NCI-H345 (cell line): ENCODE measurements at regions not wholly inside any gene's neighbourhood (a gene's known extent, or its start where the extent isn't known, plus 50 kb on each side); places are given as distances from the start of the nearest gene placed in this dataset.
"Not testable (repeated sequence)": the region's sequence is repeated elsewhere in the genome, so short reads cannot be mapped to it uniquely, and the experiment has no call there.

Experiments
- DNase-seq: peaks from one replicate; lab custom pipeline; 2025; lab: John Stamatoyannopoulos, UW

- DNase-seq, result no peak
Observed at GRCh38 chr14:77985211-77985615, 185.0 kb upstream of the NRXN3 start.

GRCh38 chr14:77986773-77987172, 183.4 kb upstream of the NRXN3 start:
- no peak for DNase-seq

GRCh38 chr14:77988096-77988870, 181.9 kb upstream of the NRXN3 start:
- DNase-seq, result no peak

- no peak for DNase-seq
Observed at GRCh38 chr14:77988970-77989369, 181.2 kb upstream of the NRXN3 start.

GRCh38 chr14:77989441-77989991, 180.7 kb upstream of the NRXN3 start:
- no peak for DNase-seq

- DNase-seq, result no peak
Observed at GRCh38 chr14:77990337-77990736, 179.8 kb upstream of the NRXN3 start.

GRCh38 chr14:77991128-77991772, 178.9 kb upstream of the NRXN3 start:
- no peak for DNase-seq

- no peak for DNase-seq
Observed at GRCh38 chr14:78005325-78005724, 164.8 kb upstream of the NRXN3 start.

- no peak for DNase-seq
Observed at GRCh38 chr14:78007160-78007559, 163.0 kb upstream of the NRXN3 start.

GRCh38 chr14:78010688-78011087, 159.5 kb upstream of the NRXN3 start:
- DNase-seq, result no peak

GRCh38 chr14:78013911-78014310, 156.3 kb upstream of the NRXN3 start:
- DNase-seq, result not testable (repeated sequence)

GRCh38 chr14:78016532-78016931, 153.6 kb upstream of the NRXN3 start:
- DNase-seq, result no peak

- DNase-seq, result no peak
Observed at GRCh38 chr14:78018283-78018682, 151.9 kb upstream of the NRXN3 start.

GRCh38 chr14:78022059-78022458, 148.1 kb upstream of the NRXN3 start:
- DNase-seq, result peak; percentile 75

GRCh38 chr14:78023112-78023511, 147.1 kb upstream of the NRXN3 start:
- no peak for DNase-seq

- DNase-seq, result no peak
Observed at GRCh38 chr14:78028471-78028870, 141.7 kb upstream of the NRXN3 start.

GRCh38 chr14:78029601-78030372, 140.4 kb upstream of the NRXN3 start:
- peak; percentile 56 for DNase-seq

GRCh38 chr14:78043349-78043748, 126.8 kb upstream of the NRXN3 start:
- DNase-seq, result no peak

GRCh38 chr14:78048120-78048519, 122.1 kb upstream of the NRXN3 start:
- no peak for DNase-seq

- DNase-seq, result not testable (repeated sequence)
Observed at GRCh38 chr14:78056890-78057289, 113.3 kb upstream of the NRXN3 start.

GRCh38 chr14:78070344-78070743, 99.8 kb upstream of the NRXN3 start:
- DNase-seq, result no peak

GRCh38 chr14:78071016-78071549, 99.1 kb upstream of the NRXN3 start:
- DNase-seq, result no peak
